IMR-90 (cell line): ENCODE measurements at regions not wholly inside any gene's neighbourhood (a gene's known extent, or its start where the extent isn't known, plus 50 kb on each side); places are given as distances from the start of the nearest gene placed in this dataset.

Source experiments
- BHLHE40 ChIP-seq: fragments of 150-350 bp; IDR thresholded peaks from 2 replicates; pipeline ENCODE4 v1.6.1; 2016; ENCODE audit warnings: mild to moderate bottlenecking, low read depth, low read length
- CEBPB ChIP-seq: IDR thresholded peaks from 2 replicates; pipeline ENCODE4 v1.6.1; 2012; ENCODE audit warnings: low read depth, low read length, improper control_type of control experiment
- POLR2A ChIP-seq: IDR thresholded peaks from 2 replicates; pipeline ENCODE4 v1.6.1; 2012; ENCODE audit warnings: mild to moderate bottlenecking, low read depth, low read length
- RAD21 ChIP-seq: IDR thresholded peaks from 2 replicates; pipeline ENCODE4 v1.6.1; 2012; ENCODE audit warnings: low read length, improper control_type of control experiment
- RCOR1 ChIP-seq: IDR thresholded peaks from 2 replicates; pipeline ENCODE4 v1.6.1; 2012; ENCODE audit warnings: mild to moderate bottlenecking, low read length, improper control_type of control experiment; ENCODE audit not compliant: insufficient replicate concordance
- RFX5 ChIP-seq: IDR thresholded peaks from 2 replicates; pipeline ENCODE4 v1.8.0; 2012; ENCODE audit warnings: low read depth, mild to moderate bottlenecking, low read length, moderate library complexity
- TF ChIP-seq, protein P1 (sequence below): conservative IDR thresholded peaks from 2 replicates; pipeline ENCODE4 v1.5.1; 2012; ENCODE audit warnings: mild to moderate bottlenecking, low read depth, low read length, improper control_type of control experiment

DNA sequence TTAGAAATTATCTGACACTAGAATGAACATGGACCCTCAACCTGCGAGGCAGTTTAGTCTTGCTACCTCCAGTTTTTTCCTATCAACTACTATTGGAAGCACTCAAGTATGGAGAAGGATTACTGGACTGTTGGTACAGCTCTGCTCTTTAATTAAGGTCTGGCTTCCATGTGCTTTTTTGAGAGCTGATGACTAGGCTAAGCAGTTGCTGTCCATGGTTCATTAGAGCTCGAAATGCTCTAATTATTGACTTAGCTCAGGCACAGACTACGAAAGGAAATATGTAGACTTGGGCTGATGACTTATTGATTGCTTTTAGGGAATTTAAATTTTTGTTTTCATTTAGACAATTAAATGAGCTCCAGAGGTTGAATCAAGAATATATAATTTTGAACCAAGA, 1281.6 kb downstream of the HACE1 start:
- no peak for TF ChIP-seq CEBPB
- TF ChIP-seq, protein P1, sequence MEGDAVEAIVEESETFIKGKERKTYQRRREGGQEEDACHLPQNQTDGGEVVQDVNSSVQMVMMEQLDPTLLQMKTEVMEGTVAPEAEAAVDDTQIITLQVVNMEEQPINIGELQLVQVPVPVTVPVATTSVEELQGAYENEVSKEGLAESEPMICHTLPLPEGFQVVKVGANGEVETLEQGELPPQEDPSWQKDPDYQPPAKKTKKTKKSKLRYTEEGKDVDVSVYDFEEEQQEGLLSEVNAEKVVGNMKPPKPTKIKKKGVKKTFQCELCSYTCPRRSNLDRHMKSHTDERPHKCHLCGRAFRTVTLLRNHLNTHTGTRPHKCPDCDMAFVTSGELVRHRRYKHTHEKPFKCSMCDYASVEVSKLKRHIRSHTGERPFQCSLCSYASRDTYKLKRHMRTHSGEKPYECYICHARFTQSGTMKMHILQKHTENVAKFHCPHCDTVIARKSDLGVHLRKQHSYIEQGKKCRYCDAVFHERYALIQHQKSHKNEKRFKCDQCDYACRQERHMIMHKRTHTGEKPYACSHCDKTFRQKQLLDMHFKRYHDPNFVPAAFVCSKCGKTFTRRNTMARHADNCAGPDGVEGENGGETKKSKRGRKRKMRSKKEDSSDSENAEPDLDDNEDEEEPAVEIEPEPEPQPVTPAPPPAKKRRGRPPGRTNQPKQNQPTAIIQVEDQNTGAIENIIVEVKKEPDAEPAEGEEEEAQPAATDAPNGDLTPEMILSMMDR = no peak
- no peak for TF ChIP-seq RAD21
- TF ChIP-seq RCOR1 = no peak
- no peak for TF ChIP-seq BHLHE40
- TF ChIP-seq POLR2A = no peak
- TF ChIP-seq RFX5 = no peak
